IMR-90 (cell line): ENCODE measurements at regions not wholly inside any gene's neighbourhood (a gene's known extent, or its start where the extent isn't known, plus 50 kb on each side); places are given as distances from the start of the nearest gene placed in this dataset.

Source experiments
- ATAC-seq: fragments of 200-7000 bp; cut with Tn5 transposase; 2 replicates; pipeline ENCODE4 v1.9.1; 2020; ENCODE audit warnings: low read depth, mild to moderate bottlenecking, moderate library complexity
- BruUV-seq: library from RNA; stranded (reverse); fragments of 400-500 nt; replicated peaks from 2 replicates; lab custom pipeline; 2021; lab: Mats Ljungman, UMichigan
- CTCF ChIA-PET: fragments of 300-600 bp; formaldehyde crosslinking; extraction: SDS; loops from one replicate; lab custom pipeline; 2021; ENCODE audit warnings: antibody characterized with exemption; lab: Yijun Ruan, JAX
- POLR2A ChIA-PET: fragments of 300-600 bp; sonication (Branson Sonifier 250); formaldehyde crosslinking; loops from one replicate; lab custom pipeline; 2022; ENCODE audit warnings: antibody characterized with exemption; ENCODE audit not compliant: unreplicated experiment; lab: Charles Lee
- DNase-seq: peaks from one replicate; pipeline ENCODE4 v3.0.0; 2013
- H2AFZ ChIP-seq: replicated peaks from 2 replicates; pipeline ENCODE3; 2013; ENCODE audit warnings: low read length, mild to moderate bottlenecking; ENCODE audit not compliant: poor library complexity
- H2AK5ac ChIP-seq: 2 replicates; pipeline ENCODE4 v1.6.1; 2013; ENCODE audit warnings: low read depth, low read length, inconsistent platforms
- H2AK9ac ChIP-seq: replicated peaks from 2 replicates; pipeline ENCODE3; 2013; ENCODE audit warnings: mild to moderate bottlenecking, low read depth, low read length, moderate library complexity; ENCODE audit not compliant: poor library complexity
- H2BK120ac ChIP-seq: 2 replicates; pipeline ENCODE4 v1.6.1; 2013; ENCODE audit warnings: low read depth, low read length, inconsistent platforms
- H2BK15ac ChIP-seq: 3 replicates; pipeline ENCODE4 v1.6.1; 2013; ENCODE audit warnings: low read depth, low read length, inconsistent platforms
- H2BK20ac ChIP-seq: 2 replicates; pipeline ENCODE4 v1.6.1; 2013; ENCODE audit warnings: low read depth, mild to moderate bottlenecking, inconsistent platforms, low read length, moderate library complexity
- H2BK5ac ChIP-seq: 2 replicates; pipeline ENCODE4 v1.6.1; 2013; ENCODE audit warnings: mild to moderate bottlenecking, low read depth, low read length, inconsistent platforms; ENCODE audit not compliant: poor library complexity, severe bottlenecking
- H3K14ac ChIP-seq: replicated peaks from 2 replicates; pipeline ENCODE4 v1.6.1; 2013; ENCODE audit warnings: low read depth, low read length, inconsistent platforms
- H3K18ac ChIP-seq: 2 replicates; pipeline ENCODE4 v1.6.1; 2013; ENCODE audit warnings: low read depth, low read length, control low read depth
- H3K23ac ChIP-seq: 2 replicates; pipeline ENCODE4 v1.6.1; 2013; ENCODE audit warnings: low read depth, low read length, inconsistent platforms
- H3K27ac ChIP-seq: 2 replicates; pipeline ENCODE4 v1.5.1; 2013; ENCODE audit warnings: mild to moderate bottlenecking, control low read depth, low read length; ENCODE audit not compliant: insufficient read depth
- H3K27me3 ChIP-seq: 2 replicates; pipeline ENCODE4 v1.6.1; 2013; ENCODE audit warnings: low read length; ENCODE audit not compliant: control insufficient read depth, insufficient read depth
- H3K36me3 ChIP-seq: 2 replicates; pipeline ENCODE4 v1.6.1; 2013; ENCODE audit warnings: low read length, mixed read lengths; ENCODE audit not compliant: control insufficient read depth, insufficient read depth
- H3K4ac ChIP-seq: 2 replicates; pipeline ENCODE4 v1.6.1; 2013; ENCODE audit warnings: low read depth, low read length, inconsistent platforms
- H3K4me1 ChIP-seq: 2 replicates; pipeline ENCODE4 v1.6.1; 2013; ENCODE audit warnings: low read length, mixed read lengths; ENCODE audit not compliant: control insufficient read depth, insufficient read depth
- H3K4me2 ChIP-seq: 2 replicates; pipeline ENCODE4 v1.6.1; 2013; ENCODE audit warnings: low read depth, mild to moderate bottlenecking, control low read depth, low read length, moderate library complexity
- H3K4me3 ChIP-seq: 2 replicates; pipeline ENCODE4 v1.5.1; 2013; ENCODE audit warnings: low read depth, mild to moderate bottlenecking, control low read depth, low read length, moderate library complexity; ENCODE audit not compliant: insufficient read depth
- H3K56ac ChIP-seq: 2 replicates; pipeline ENCODE4 v1.6.1; 2013; ENCODE audit warnings: low read length, inconsistent platforms; ENCODE audit not compliant: insufficient read depth; ENCODE audit errors: extremely low read depth
- H3K79me1 ChIP-seq, 2 experiments: 2 replicates each; pipeline ENCODE4 v1.6.1; 2013; ENCODE audit warnings: low read length in 2 of 2, inconsistent platforms in 1 of 2, low read depth in 1 of 2
- H3K9ac ChIP-seq: 2 replicates; pipeline ENCODE4 v1.6.1; 2013; ENCODE audit warnings: low read depth, low read length, control low read depth
- H3K9me1 ChIP-seq: 2 replicates; pipeline ENCODE4 v1.6.1; 2013; ENCODE audit warnings: low read length, inconsistent platforms; ENCODE audit not compliant: insufficient read depth
- H3K9me3 ChIP-seq: 2 replicates; pipeline ENCODE4 v1.6.1; 2013; ENCODE audit warnings: low read length; ENCODE audit not compliant: control insufficient read depth, insufficient read depth
- H4K20me1 ChIP-seq: 2 replicates; pipeline ENCODE4 v1.6.1; 2013; ENCODE audit warnings: low read length, inconsistent platforms; ENCODE audit not compliant: insufficient read depth
- H4K5ac ChIP-seq: 2 replicates; pipeline ENCODE4 v1.6.1; 2013; ENCODE audit warnings: mild to moderate bottlenecking, low read depth, low read length, control low read depth
- H4K8ac ChIP-seq, 2 experiments: 2 replicates each; pipeline ENCODE4 v1.6.1; 2013; ENCODE audit warnings: low read depth in 2 of 2, low read length in 2 of 2, control low read depth in 1 of 2, inconsistent platforms in 1 of 2
- H4K91ac ChIP-seq: 2 replicates; pipeline ENCODE4 v1.6.1; 2013; ENCODE audit warnings: low read depth, low read length, inconsistent platforms; ENCODE audit not compliant: insufficient read depth
- CEBPB ChIP-seq: IDR thresholded peaks from 2 replicates; pipeline ENCODE4 v1.6.1; 2012; ENCODE audit warnings: low read depth, low read length, improper control_type of control experiment
- WGBS, 2 experiments: methylation state at CpG; one replicate each; pipeline versions ENCODE4 v1.1.5 to v1.1.7; 2013; ENCODE audit warnings: missing lambda C conversion rate in 2 of 2; ENCODE audit not compliant: insufficient read length in 1 of 2; ENCODE audit errors: extremely low coverage in 2 of 2; 5-methylcytosine and 5-hydroxymethylcytosine counted together
- dilution Hi-C: fragments of 300-500 bp; cut with HindIII; formaldehyde crosslinking; loops from one replicate; pipeline ENCODE4 v1.14.3; 2018; ENCODE audit warnings: low sequenced_read_pairs; ENCODE audit not compliant: unreplicated experiment
- in situ Hi-C: fragments of 300-500 bp; cut with MboI; formaldehyde crosslinking; loops from 3 replicates; pipeline ENCODE4 v1.14.3; 2019; ENCODE audit warnings: low sequenced_read_pairs, inconsistent platforms, mixed read lengths
- intact Hi-C: fragments of 100-400 bp; cut with micrococcal nuclease; formaldehyde crosslinking; loops from 2 replicates; pipeline ENCODE4 v1.10.0; 2022
- TF ChIP-seq, protein P1 (sequence below): conservative IDR thresholded peaks from 2 replicates; pipeline ENCODE4 v1.5.1; 2012; ENCODE audit warnings: mild to moderate bottlenecking, low read depth, low read length, improper control_type of control experiment

DNA sequence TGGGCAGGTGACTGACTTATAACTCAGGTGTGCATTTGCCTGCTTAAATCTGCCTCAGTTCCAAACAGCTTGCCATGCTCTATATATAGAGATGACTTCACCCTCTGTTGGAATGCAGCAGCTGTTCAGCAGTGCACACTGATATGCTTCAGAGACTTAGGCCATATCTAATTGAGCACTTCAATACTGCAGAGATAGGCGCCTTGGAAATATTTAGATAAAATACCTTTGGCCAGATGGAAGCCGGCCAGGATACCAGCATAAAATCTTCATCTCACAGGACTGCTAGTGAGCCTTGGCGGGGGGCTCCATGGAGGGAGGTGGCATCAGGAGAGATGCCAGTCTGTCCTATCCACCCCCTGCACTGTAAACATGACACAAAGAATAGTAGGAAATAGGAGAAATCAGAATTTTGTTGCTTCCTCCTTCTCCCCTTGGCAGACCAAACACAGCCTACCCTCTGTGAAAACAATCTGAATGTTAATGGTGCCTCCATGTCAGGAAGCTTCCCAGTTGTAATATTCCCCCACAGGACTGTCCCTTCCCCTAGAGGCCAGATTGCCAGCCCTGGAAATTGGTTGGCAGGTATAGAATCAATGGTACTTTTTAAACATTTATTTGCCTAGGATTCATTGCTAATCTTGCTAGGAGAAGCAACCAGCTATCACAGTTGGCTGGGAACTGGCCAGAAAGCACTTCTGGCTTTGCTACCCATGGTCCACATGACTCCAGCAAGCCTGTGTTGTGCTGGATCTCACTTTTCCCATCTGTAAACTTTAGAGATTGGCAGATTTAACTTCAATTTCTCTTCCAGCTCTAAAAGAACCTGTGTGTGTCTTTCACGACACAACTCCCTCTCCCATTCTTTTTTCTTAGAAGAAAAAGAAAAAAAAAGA lies 215.5 kb upstream of the KCNMB2 start:
- intact Hi-C loops (loop anchor here (5.0 to 10.0 kb wide), 2 partner anchors 236 to 538 kb away; no protein-coding TSS in a partner anchor), dilution Hi-C loops (no loop called here), in situ Hi-C loops (loop anchor here (10.0 kb wide), 1 partner anchor 1136 kb away; no protein-coding TSS in a partner anchor)
- Histone ChIP-seq H3K4me2 (no peak overlapping the region), H3K36me3 (no peaks in the 10 kb centered on the region), H3K14ac (0 out of 2 replicates have a peak overlapping the region, but pooled peaks have one; percentile 55), H2BK20ac (peak overlapping the region; percentile 56), H3K9me1 (peaks cover 4% of the 10 kb centered on the region; the same call in 1 of the 2 replicates), H3K9me3 (peaks cover 2% of the 10 kb centered on the region; the same call in 1 of the 2 replicates), H3K56ac (no peak overlapping the region), H4K20me1 (no peaks in the 10 kb centered on the region), H3K4me3 (no peak overlapping the region), H2AFZ (peak overlapping the region; percentile 67), H3K23ac (peak overlapping the region; percentile 28; the same call in 1 of the 2 replicates), H3K27ac (no peak overlapping the region), H2BK5ac (peak overlapping the region; percentile 35), H3K79me1 (no peaks in the 10 kb centered on the region), H2AK9ac (no peak overlapping the region), H4K91ac (peak overlapping the region; percentile 32; the same call in 1 of the 2 replicates), H3K9ac (no peak overlapping the region), H4K8ac (peak overlapping the region in 1 of 2 experiments; percentile 65; a peak in 2 of 4 replicates), H3K18ac (peak overlapping the region; percentile 55), H3K4ac (peak overlapping the region; percentile 63), H3K27me3 (no peaks in the 10 kb centered on the region), H2AK5ac (peak overlapping the region; percentile 58; the same call in 1 of the 2 replicates), H4K5ac (peak overlapping the region; percentile 28), H3K4me1 (peaks cover 13% of the 10 kb centered on the region), H2BK15ac (peak overlapping the region; percentile 74; the same call in 1 of the 3 replicates), H2BK120ac (peak overlapping the region; percentile 83)
- CTCF ChIA-PET, result no interaction called here
- WGBS, 2 experiments, result no CpG with 5 or more reads among the region's 4 CpGs
- ATAC-seq (peak; percentile 95), DNase-seq (peak; percentile 83)
- no peak for TF ChIP-seq CEBPB
- TF ChIP-seq, protein P1, sequence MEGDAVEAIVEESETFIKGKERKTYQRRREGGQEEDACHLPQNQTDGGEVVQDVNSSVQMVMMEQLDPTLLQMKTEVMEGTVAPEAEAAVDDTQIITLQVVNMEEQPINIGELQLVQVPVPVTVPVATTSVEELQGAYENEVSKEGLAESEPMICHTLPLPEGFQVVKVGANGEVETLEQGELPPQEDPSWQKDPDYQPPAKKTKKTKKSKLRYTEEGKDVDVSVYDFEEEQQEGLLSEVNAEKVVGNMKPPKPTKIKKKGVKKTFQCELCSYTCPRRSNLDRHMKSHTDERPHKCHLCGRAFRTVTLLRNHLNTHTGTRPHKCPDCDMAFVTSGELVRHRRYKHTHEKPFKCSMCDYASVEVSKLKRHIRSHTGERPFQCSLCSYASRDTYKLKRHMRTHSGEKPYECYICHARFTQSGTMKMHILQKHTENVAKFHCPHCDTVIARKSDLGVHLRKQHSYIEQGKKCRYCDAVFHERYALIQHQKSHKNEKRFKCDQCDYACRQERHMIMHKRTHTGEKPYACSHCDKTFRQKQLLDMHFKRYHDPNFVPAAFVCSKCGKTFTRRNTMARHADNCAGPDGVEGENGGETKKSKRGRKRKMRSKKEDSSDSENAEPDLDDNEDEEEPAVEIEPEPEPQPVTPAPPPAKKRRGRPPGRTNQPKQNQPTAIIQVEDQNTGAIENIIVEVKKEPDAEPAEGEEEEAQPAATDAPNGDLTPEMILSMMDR, result no peak
- BruUV-seq, result no TSS peak
- POLR2A ChIA-PET, result interaction anchor here (0.8 kb wide), 1 partner anchor 484 kb away, joined by 3 read pairs; no protein-coding TSS in a partner anchor
